Hepatic stellate cell (primary cell): ENCODE measurements at regions not wholly inside any gene's neighbourhood (a gene's known extent, or its start where the extent isn't known, plus 50 kb on each side); places are given as distances from the start of the nearest gene placed in this dataset.
"Not testable (repeated sequence)": the region's sequence is repeated elsewhere in the genome, so short reads cannot be mapped to it uniquely, and the experiment has no call there.

Experiments
- DNase-seq: peaks from one replicate; pipeline ENCODE4 v3.0.0; 2011; ENCODE audit warnings: low spot score

DNA sequence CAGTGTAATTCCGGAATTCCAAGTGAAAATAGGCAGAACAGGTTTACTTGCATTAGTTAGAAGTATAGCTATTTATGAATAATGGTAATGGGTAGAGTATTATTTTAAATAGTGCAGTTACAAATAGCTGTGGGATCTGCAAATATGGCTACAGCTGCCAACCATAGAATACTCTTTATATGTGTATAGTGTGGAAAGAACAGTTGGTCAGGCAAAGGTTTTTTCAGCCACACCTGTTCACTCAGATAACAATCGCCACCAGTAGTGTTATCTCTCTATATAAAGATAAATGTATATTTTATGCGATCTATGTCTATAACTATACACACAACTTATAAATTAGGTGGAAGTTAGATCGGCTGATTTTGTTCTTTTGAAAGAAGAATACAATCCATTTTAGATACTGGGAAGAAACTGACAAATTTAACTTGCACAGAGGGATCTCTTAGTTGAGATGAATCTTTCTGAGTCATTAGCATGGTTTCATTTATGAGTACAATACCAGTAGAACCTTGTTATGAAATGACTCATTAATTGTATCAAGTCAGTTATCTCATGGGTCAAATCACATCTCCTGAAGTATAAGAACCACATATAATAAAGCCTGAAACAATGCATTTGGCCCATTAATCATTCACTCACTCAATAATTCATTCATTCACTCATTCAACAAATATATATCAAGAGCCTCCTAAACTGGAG, 100.9 kb upstream of the NR3C2 start:
- DNase-seq: no peak

DNA sequence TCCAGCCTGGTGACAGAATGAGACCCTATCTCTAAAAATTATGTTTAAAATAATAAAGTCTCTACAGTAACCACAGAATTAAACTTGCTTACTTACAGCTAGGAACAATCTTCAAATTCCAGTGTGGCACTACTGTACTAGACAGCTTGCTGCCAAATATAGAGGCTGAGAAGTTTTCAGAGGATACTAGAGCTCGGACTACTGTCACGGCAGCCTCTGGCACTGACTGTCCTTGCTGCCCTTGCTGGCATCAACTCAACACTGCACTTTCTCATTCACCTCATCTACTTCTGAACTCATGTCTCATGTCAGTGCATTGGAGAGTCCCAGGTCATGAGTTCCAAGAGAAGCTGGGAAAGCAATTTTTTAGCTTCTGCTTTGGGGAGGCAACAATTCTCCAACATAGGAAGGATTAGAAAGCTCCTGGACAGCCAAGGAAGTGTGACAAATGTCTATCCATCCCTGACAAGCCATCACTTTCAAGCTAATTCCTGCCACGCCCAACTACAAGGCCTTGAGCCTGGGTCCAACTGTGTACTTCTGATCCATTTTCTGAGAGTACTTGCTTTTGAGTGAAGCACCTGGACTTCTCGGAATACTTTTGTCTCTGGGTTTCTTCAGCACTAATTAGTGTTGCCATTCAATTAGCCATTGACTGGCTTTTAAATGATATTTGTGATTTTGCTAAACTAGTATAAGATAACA, 98.6 kb upstream of the NR3C2 start:
- no peak for DNase-seq

DNA sequence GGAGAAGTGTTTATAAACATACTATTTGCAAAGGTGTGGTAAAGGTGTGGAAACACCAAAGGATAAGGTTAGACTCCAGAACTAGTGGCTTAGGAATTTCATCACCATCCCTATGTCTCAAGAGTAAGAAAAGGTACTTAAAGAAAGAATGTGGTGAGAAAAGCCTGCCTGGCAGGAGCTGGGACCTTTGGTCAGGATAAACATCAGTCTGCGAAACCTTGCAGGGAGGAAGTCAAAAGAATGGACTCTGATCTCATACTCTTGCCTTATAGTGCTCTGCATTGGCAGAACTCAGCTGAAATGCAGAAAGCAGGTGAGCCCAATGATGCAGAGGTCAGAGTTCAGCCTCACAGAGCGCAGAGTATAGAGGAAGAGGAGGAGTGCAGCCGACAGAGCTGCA, 97.2 kb upstream of the NR3C2 start:
- DNase-seq: no peak

- DNase-seq: not testable (repeated sequence)
Observed at GRCh38 chr4:148533851-148534250, 91.6 kb upstream of the NR3C2 start.

- no peak for DNase-seq
Observed at GRCh38 chr4:148530114-148530513, 87.9 kb upstream of the NR3C2 start.

GRCh38 chr4:148527571-148527970, 85.4 kb upstream of the NR3C2 start:
- DNase-seq: no peak

GRCh38 chr4:148522995-148523394, 80.8 kb upstream of the NR3C2 start:
- DNase-seq: no peak

DNA sequence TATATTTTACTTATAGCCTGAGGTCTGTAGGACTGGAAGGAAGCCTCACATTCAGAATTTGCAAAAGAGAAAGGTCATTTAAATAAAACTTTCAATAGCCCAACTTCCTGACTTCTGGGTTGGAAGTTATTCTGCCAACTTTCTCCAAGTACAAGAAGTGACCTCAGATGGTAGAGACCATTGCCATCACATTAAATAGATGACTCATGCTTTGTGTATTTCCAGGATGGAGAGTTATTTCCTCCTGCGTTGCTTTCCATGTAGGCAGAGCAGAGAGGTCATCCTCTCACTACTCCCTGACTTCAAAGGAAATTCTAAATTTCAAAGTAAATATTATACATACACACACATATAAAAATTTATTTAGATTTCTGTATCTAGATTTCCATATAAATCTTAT, 73.0 kb upstream of the NR3C2 start:
- peak; percentile 15 for DNase-seq

- no peak for DNase-seq
Observed at GRCh38 chr4:148514581-148514980, 72.4 kb upstream of the NR3C2 start.

DNA sequence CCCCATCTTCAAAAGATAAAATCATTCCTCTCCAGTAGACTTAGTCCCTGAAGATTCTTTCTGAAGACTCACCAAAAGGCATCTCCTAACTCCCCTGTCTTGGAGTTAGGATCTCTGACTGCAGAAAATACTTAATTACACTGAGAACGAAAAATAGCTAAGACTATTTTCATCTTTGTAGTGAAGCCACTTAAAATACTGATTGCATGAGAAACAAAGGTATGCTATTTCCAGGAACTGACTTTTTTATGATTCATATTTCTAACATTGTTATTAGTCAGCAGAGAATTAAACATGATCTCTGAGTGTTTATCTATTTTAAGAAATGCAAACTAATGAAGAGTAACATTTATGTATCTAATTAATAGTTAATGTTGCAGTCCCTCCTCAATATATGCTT, 71.8 kb upstream of the NR3C2 start:
- DNase-seq: peak; percentile 2

- no peak for DNase-seq
Observed at GRCh38 chr4:148510211-148510610, 68.0 kb upstream of the NR3C2 start.

GRCh38 chr4:148503681-148504080, 61.5 kb upstream of the NR3C2 start:
- DNase-seq: no peak

GRCh38 chr4:148497258-148497657, 55.0 kb upstream of the NR3C2 start:
- no peak for DNase-seq

DNA sequence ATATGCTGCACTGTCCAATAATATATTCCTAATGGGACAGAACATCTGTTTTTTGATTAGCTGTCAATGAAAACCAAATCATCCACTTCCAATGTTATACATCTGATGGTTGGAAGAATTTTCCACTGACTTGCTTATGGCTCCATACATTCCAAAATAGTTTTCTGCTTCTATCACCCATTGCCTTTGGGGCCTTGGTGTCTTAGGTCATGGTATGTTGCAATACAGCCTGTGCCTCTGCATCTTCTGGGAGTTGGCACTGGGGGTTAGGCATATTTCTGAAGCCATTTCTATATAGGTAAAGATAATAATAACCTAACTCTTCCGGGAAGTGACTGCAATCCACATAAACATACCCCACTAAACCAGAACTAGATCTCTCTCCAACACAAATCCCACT, 53.2 kb upstream of the NR3C2 start:
- DNase-seq: no peak
